ENCODE measurements at regions not wholly inside any gene's neighbourhood (a gene's known extent, or its start where the extent isn't known, plus 50 kb on each side); places are given as distances from the start of the nearest gene placed in this dataset.
"Not testable (repeated sequence)": the region's sequence is repeated elsewhere in the genome, so short reads cannot be mapped to it uniquely, and the experiment has no call there.

GRCh38 chr21:36601362-36601761, 97.6 kb upstream of the SIM2 start:
- DNase-seq (ENCODE audit: low spot score) = no peak

- DNase-seq (ENCODE audit: low spot score) = no peak
These were observed 96.2 kb upstream of the SIM2 start for GRCh38 chr21:36602735-36603134.

GRCh38 chr21:36603221-36603620, 95.7 kb upstream of the SIM2 start:
- no peak for DNase-seq (ENCODE audit: low spot score)

GRCh38 chr21:36605426-36605825, 93.5 kb upstream of the SIM2 start:
- no peak for DNase-seq (ENCODE audit: low spot score)

- DNase-seq (ENCODE audit: low spot score) = no peak
These were observed 92.5 kb upstream of the SIM2 start for GRCh38 chr21:36606287-36606982.

GRCh38 chr21:36606983-36607325, 92.0 kb upstream of the SIM2 start:
- no peak for DNase-seq (ENCODE audit: low spot score)

- no peak for DNase-seq (ENCODE audit: low spot score)
These were observed 90.6 kb upstream of the SIM2 start for GRCh38 chr21:36608041-36608896.

GRCh38 chr21:36608897-36609225, 90.1 kb upstream of the SIM2 start:
- no peak for DNase-seq (ENCODE audit: low spot score)

- DNase-seq (ENCODE audit: low spot score) = no peak
These were observed 89.3 kb upstream of the SIM2 start for GRCh38 chr21:36609654-36610053.

- no peak for DNase-seq (ENCODE audit: low spot score)
These were observed 88.7 kb upstream of the SIM2 start for GRCh38 chr21:36610201-36610600.

GRCh38 chr21:36610935-36611334, 88.0 kb upstream of the SIM2 start:
- no peak for DNase-seq (ENCODE audit: low spot score)

GRCh38 chr21:36611379-36611778, 87.5 kb upstream of the SIM2 start:
- no peak for DNase-seq (ENCODE audit: low spot score)

- DNase-seq (ENCODE audit: low spot score) = no peak
These were observed 85.9 kb upstream of the SIM2 start for GRCh38 chr21:36613059-36613458.

- DNase-seq (ENCODE audit: low spot score) = no peak
These were observed 85.4 kb upstream of the SIM2 start for GRCh38 chr21:36613554-36613953.

GRCh38 chr21:36615274-36615964, 83.5 kb upstream of the SIM2 start:
- DNase-seq (ENCODE audit: low spot score) = no peak

GRCh38 chr21:36616773-36617172, 82.1 kb upstream of the SIM2 start:
- not testable (repeated sequence) for DNase-seq (ENCODE audit: low spot score)

GRCh38 chr21:36621794-36622193, 77.1 kb upstream of the SIM2 start:
- not testable (repeated sequence) for DNase-seq (ENCODE audit: low spot score)

GRCh38 chr21:36624105-36624504, 74.8 kb upstream of the SIM2 start:
- DNase-seq (ENCODE audit: low spot score) = no peak

- no peak for DNase-seq (ENCODE audit: low spot score)
These were observed 72.1 kb upstream of the SIM2 start for GRCh38 chr21:36626791-36627190.

- DNase-seq (ENCODE audit: low spot score) = no peak
These were observed 71.7 kb upstream of the SIM2 start for GRCh38 chr21:36627242-36627641.

- no peak for DNase-seq (ENCODE audit: low spot score)
These were observed 70.8 kb upstream of the SIM2 start for GRCh38 chr21:36628106-36628505.

GRCh38 chr21:36628761-36629460, 70.0 kb upstream of the SIM2 start:
- DNase-seq (ENCODE audit: low spot score) = no peak

All from hematopoietic multipotent progenitor cell treated with erythropoietin and hydrocortisone succinate and interleukin-3 and kit ligand, for 15 days (in vitro differentiated cells).